ENCODE measurements at regions not wholly inside any gene's neighbourhood (a gene's known extent, or its start where the extent isn't known, plus 50 kb on each side); places are given as distances from the start of the nearest gene placed in this dataset.
A peak's percentile ranks its signal among the peaks of the same experiment; 100 is the strongest.

- DNase-seq (ENCODE audit: low read depth), result no peak
- TF ChIP-seq CTCF (IDR thresholded peaks at IDR 0.05; ENCODE audit: control insufficient read depth, insufficient read depth, low read depth, low read length, missing control alignments), result no peak
- H3K4me3 ChIP-seq (ENCODE audit: control insufficient read depth, low read depth, low read length), result no peak overlapping the region
These were observed 271.9 kb upstream of the GPC6 start for GRCh38 chr13:92954746-92955145.

- no peak for TF ChIP-seq CTCF (IDR thresholded peaks at IDR 0.05; ENCODE audit: control insufficient read depth, insufficient read depth, low read depth, low read length, missing control alignments)
- DNase-seq (ENCODE audit: low read depth), result no peak
These were observed 266.8 kb upstream of the GPC6 start for GRCh38 chr13:92959790-92960189.

GRCh38 chr13:92963029-92963428 is 263.6 kb upstream of the GPC6 start:
- H3K4me3 ChIP-seq (ENCODE audit: control insufficient read depth, low read depth, low read length), result no peak overlapping the region
- no peak for DNase-seq (ENCODE audit: low read depth)
- TF ChIP-seq CTCF (IDR thresholded peaks at IDR 0.05; ENCODE audit: control insufficient read depth, insufficient read depth, low read depth, low read length, missing control alignments), result no peak

More at GRCh38 chr13:92959790-92960189, 266.8 kb upstream of the GPC6 start:
- H3K4me3 ChIP-seq (ENCODE audit: control insufficient read depth, low read depth, low read length), result no peak overlapping the region

- no peak for DNase-seq (ENCODE audit: low read depth)
- TF ChIP-seq CTCF (IDR thresholded peaks at IDR 0.05; ENCODE audit: control insufficient read depth, insufficient read depth, low read depth, low read length, missing control alignments), result no peak
- H3K4me3 ChIP-seq (ENCODE audit: control insufficient read depth, low read depth, low read length), result no peak overlapping the region
These were observed 260.3 kb upstream of the GPC6 start for GRCh38 chr13:92966341-92966740.

- H3K4me3 ChIP-seq (ENCODE audit: control insufficient read depth, low read depth, low read length), result no peak overlapping the region
- no peak for DNase-seq (ENCODE audit: low read depth)
- no peak for TF ChIP-seq CTCF (IDR thresholded peaks at IDR 0.05; ENCODE audit: control insufficient read depth, insufficient read depth, low read depth, low read length, missing control alignments)
These were observed 259.7 kb upstream of the GPC6 start for GRCh38 chr13:92966900-92967299.

- no peak overlapping the region for H3K4me3 ChIP-seq (ENCODE audit: control insufficient read depth, low read depth, low read length)
- DNase-seq (ENCODE audit: low read depth), result peak; percentile 1
- peak; percentile 42 for TF ChIP-seq CTCF (IDR thresholded peaks at IDR 0.05; ENCODE audit: control insufficient read depth, insufficient read depth, low read depth, low read length, missing control alignments)
These were observed 258.7 kb upstream of the GPC6 start for GRCh38 chr13:92967923-92968322.

- no peak for TF ChIP-seq CTCF (IDR thresholded peaks at IDR 0.05; ENCODE audit: control insufficient read depth, insufficient read depth, low read depth, low read length, missing control alignments)
- H3K4me3 ChIP-seq (ENCODE audit: control insufficient read depth, low read depth, low read length), result no peak overlapping the region
- DNase-seq (ENCODE audit: low read depth), result no peak
These were observed 253.9 kb upstream of the GPC6 start for GRCh38 chr13:92972751-92973150.

Data from AG09309 (cell line).